Activated T-helper 1 cell treated with anti-CD3 and anti-CD28 coated beads, Interleukin-12 subunit alpha, Interleukin-12 subunit beta, Interleukin-2, Interleukin-4 antibody, amounts not matched to agents 30 ng/mL and 10 ng/mL and 1 ng/mL, durations not matched to agents 14 hours and 24 hours and 36 hours (primary cell): ENCODE measurements at regions not wholly inside any gene's neighbourhood (a gene's known extent, or its start where the extent isn't known, plus 50 kb on each side); places are given as distances from the start of the nearest gene placed in this dataset.
"Not testable (repeated sequence)": the region's sequence is repeated elsewhere in the genome, so short reads cannot be mapped to it uniquely, and the experiment has no call there.

Experiments
- DNase-seq: peaks from one replicate; pipeline ENCODE4 v3.0.0; 2021; ENCODE audit warnings: low spot score
- H3K27ac Mint-ChIP-seq: one replicate; pipeline ENCODE4 v1.8.0; 2021; ENCODE audit warnings: mild to moderate bottlenecking, mixed read lengths
- H3K27me3 Mint-ChIP-seq: one replicate; pipeline ENCODE4 v1.8.0; 2022; ENCODE audit warnings: mild to moderate bottlenecking, moderate library complexity, mixed read lengths; ENCODE audit not compliant: insufficient read depth
- H3K36me3 Mint-ChIP-seq: one replicate; pipeline ENCODE4 v1.8.0; 2021; ENCODE audit warnings: low read depth, mixed read lengths
- H3K4me1 Mint-ChIP-seq: one replicate; pipeline ENCODE4 v1.8.0; 2021; ENCODE audit warnings: low read depth, mixed read lengths
- H3K4me3 Mint-ChIP-seq: one replicate; pipeline ENCODE4 v1.8.0; 2021; ENCODE audit warnings: mild to moderate bottlenecking, moderate library complexity, mixed read lengths
- H3K9me3 Mint-ChIP-seq: one replicate; pipeline ENCODE4 v1.8.0; 2021; ENCODE audit warnings: mixed read lengths
- intact Hi-C: fragments of 100-400 bp; cut with micrococcal nuclease; formaldehyde crosslinking; loops from one replicate; pipeline ENCODE4 v1.15.1; 2024

DNA sequence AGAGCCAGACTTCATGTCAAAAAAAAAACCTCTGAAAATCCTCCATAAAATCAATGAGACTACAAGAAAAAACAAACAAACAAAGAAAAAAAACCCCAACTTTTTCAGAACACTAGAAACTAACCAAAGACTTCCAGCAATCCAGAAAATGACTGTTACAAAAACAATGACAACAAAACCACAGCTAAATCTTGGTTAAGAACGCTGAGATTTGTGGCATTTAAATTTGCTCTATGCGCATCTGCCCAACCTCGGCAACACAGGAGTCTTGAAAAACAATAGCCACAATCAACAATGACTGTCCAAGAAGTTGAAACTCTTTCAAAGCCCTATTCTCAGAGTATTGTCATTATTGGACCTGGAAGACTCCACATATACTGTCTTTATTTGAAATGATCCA lies 402.4 kb downstream of the ZFHX3 start:
- H3K4me3 Mint-ChIP-seq, result no peak overlapping the region
- H3K36me3 Mint-ChIP-seq, result peaks cover 1% of the 10 kb centered on the region
- no peaks in the 10 kb centered on the region for H3K4me1 Mint-ChIP-seq
- intact Hi-C loops, result no loop called here
- DNase-seq, result no peak
- no peaks in the 10 kb centered on the region for H3K9me3 Mint-ChIP-seq
- H3K27me3 Mint-ChIP-seq, result no peaks in the 10 kb centered on the region
- H3K27ac Mint-ChIP-seq, result no peak overlapping the region

GRCh38 chr16:72644911-72645310 lies 403.0 kb downstream of the ZFHX3 start:
- no peaks in the 10 kb centered on the region for H3K27me3 Mint-ChIP-seq
- DNase-seq, result no peak
- intact Hi-C loops, result no loop called here

DNA sequence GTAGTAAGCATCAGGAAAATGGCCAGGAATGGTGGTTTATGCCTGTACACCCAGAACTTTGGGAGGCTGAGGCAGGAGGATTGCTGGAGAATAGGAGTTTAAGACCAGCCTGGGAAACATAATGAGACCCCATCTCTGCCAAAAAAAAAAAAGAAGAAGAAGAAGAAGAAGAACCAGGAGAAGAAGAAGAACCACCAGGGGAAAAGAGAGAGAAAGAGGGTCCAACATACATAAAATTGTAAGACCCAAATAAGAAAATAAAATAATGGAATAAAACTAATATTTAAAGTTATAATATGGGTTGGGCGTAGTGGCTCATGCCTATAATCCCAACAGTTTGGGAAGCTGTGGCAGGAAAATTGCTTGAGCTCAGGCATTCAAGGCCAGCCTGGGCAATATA lies 408.4 kb downstream of the ZFHX3 start:
- H3K27ac Mint-ChIP-seq, result no peak overlapping the region
- H3K36me3 Mint-ChIP-seq, result peaks cover 3% of the 10 kb centered on the region
- no peak overlapping the region for H3K4me3 Mint-ChIP-seq
- peaks cover 11% of the 10 kb centered on the region for H3K9me3 Mint-ChIP-seq
- intact Hi-C loops, result no loop called here
- no peaks in the 10 kb centered on the region for H3K4me1 Mint-ChIP-seq
- no peak for DNase-seq
- H3K27me3 Mint-ChIP-seq, result peaks cover 2% of the 10 kb centered on the region

More at GRCh38 chr16:72644911-72645310, 403.0 kb downstream of the ZFHX3 start:
- H3K27ac Mint-ChIP-seq, result no peak overlapping the region
- H3K9me3 Mint-ChIP-seq, result no peaks in the 10 kb centered on the region
- H3K4me1 Mint-ChIP-seq, result no peaks in the 10 kb centered on the region
- peaks cover 1% of the 10 kb centered on the region for H3K36me3 Mint-ChIP-seq
- no peak overlapping the region for H3K4me3 Mint-ChIP-seq

DNA sequence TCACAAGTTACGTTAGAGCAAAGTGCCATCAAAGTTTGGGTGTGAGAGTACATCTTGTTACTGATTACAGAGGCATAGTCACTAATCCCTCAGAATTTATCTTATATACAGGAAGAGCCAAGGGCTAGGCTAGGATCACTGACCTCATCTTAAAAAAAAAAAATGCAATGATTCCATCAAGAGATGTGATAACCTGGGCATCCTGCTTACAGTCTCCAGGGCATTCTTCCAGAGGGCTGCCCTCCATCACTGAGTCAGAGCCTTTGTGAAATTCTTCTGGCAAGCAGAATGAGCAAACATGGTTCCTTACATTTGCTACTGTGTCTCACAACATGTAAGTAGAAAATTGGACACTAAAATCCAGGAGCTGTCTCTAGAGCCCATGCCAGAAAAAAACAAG lies 410.6 kb downstream of the ZFHX3 start:
- Mint-ChIP-seq H3K27me3 (peaks cover 2% of the 10 kb centered on the region), H3K4me3 (no peak overlapping the region), H3K4me1 (no peaks in the 10 kb centered on the region), H3K27ac (no peak overlapping the region), H3K36me3 (peaks cover 2% of the 10 kb centered on the region), H3K9me3 (peaks cover 11% of the 10 kb centered on the region)
- no peak for DNase-seq
- intact Hi-C loops, result no loop called here

DNA sequence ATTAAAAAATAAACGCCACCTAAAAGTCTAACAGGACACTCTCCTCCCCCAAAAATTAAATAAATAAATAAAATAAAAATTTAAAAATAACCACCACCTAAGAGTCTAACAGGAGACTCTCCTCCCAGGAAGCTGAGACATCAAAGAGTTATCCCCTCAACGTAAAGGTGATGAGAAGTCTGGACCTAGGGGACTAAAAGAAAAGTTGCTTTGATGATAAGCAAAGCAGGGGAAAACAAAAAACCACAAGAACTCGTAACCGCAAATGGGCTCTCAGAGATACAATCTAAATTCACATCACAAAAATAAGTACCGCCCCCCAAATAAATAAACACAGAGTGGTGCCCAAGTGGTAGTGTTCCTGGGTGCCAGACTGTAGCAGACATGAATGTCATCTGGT lies 412.2 kb downstream of the ZFHX3 start:
- Mint-ChIP-seq H3K4me1 (no peaks in the 10 kb centered on the region), H3K36me3 (peaks cover 2% of the 10 kb centered on the region)
- intact Hi-C loops, result no loop called here

DNA sequence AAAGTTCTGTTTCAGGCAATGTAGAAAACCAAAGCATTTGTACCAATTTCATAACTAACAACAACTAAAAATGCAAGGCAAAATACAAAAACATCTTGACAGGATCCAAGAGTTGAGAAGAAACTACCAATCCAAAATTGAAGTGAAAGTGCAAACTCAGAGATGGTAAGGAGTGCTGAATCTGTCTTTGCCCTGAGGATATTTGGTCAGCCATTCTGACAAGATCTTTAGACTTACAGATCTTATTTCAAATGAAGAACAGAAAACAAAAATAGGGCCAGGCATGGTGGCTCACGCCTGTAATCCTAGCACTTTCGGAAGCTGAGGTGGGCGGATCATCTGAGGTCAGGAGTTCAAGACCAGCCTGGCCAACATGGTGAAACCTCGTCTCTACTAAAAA lies 412.8 kb downstream of the ZFHX3 start:
- DNase-seq, result no peak
- H3K4me3 Mint-ChIP-seq, result no peak overlapping the region
- peaks cover 2% of the 10 kb centered on the region for H3K36me3 Mint-ChIP-seq
- intact Hi-C loops, result no loop called here
- no peak overlapping the region for H3K27ac Mint-ChIP-seq
- peaks cover 2% of the 10 kb centered on the region for H3K27me3 Mint-ChIP-seq
- H3K9me3 Mint-ChIP-seq, result peaks cover 11% of the 10 kb centered on the region
- H3K4me1 Mint-ChIP-seq, result no peaks in the 10 kb centered on the region

More for the DNA sequence above, 412.2 kb downstream of the ZFHX3 start:
- peaks cover 11% of the 10 kb centered on the region for H3K9me3 Mint-ChIP-seq
- H3K27me3 Mint-ChIP-seq, result peaks cover 2% of the 10 kb centered on the region
- no peak overlapping the region for H3K27ac Mint-ChIP-seq
- DNase-seq, result no peak
- no peak overlapping the region for H3K4me3 Mint-ChIP-seq

DNA sequence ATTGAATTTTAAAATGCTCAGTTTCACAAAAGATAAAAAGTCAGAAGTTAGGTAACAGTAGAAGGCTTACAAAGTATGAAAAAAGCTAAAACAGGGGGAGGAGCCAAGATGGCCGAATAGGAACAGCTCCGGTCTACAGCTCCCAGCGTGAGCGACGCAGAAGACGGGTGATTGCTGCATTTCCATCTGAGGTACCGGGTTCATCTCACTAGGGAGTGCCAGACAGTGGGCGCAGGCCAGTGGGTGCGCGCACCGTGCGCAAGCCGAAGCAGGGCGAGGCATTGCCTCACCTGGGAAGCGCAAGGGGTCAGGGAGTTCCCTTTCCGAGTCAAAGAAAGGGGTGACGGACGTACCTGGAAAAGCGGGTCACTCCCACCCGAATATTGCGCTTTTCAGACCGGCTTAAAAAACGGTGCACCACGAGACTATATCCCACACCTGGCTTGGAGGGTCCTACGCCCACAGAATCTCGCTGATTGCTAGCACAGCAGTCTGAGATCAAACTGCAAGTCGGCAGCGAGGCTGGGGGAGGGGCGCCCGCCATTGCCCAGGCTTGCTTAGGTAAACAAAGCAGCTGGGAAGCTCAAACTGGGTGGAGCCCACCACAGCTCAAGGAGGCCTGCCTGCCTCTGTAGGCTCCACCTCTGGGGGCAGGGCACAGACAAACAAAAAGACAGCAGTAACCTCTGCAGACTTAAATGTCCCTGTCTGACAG lies 420.6 kb downstream of the ZFHX3 start:
- DNase-seq, H3K36me3 Mint-ChIP-seq, H3K27me3 Mint-ChIP-seq, H3K27ac Mint-ChIP-seq, H3K4me3 Mint-ChIP-seq, intact Hi-C loops, H3K4me1 Mint-ChIP-seq: not testable (repeated sequence)
- H3K9me3 Mint-ChIP-seq, result peaks cover 10% of the 10 kb centered on the region

DNA sequence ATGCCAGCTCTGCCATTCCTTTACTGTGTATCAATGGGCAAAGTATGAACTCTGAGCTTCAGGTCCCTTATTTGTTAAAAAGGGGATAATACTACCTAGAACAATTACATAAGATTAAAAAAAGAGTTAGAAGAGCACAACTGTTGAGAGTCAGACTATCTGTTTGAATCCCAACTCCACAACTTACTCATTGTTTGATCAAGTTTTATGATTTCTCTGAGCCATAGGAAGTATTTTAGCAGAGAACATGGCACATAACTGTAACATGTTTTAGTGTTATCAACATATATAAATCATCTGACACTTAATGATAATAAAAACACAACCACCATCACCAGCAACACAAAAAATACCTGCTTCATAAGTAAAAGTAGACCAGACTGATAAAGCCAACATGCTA lies 421.3 kb downstream of the ZFHX3 start:
- DNase-seq, result no peak
- Mint-ChIP-seq H3K27me3 (no peaks in the 10 kb centered on the region), H3K4me3 (no peak overlapping the region), H3K4me1 (no peaks in the 10 kb centered on the region), H3K27ac (no peak overlapping the region), H3K9me3 (peaks cover 10% of the 10 kb centered on the region), H3K36me3 (no peaks in the 10 kb centered on the region)
- intact Hi-C loops, result no loop called here

DNA sequence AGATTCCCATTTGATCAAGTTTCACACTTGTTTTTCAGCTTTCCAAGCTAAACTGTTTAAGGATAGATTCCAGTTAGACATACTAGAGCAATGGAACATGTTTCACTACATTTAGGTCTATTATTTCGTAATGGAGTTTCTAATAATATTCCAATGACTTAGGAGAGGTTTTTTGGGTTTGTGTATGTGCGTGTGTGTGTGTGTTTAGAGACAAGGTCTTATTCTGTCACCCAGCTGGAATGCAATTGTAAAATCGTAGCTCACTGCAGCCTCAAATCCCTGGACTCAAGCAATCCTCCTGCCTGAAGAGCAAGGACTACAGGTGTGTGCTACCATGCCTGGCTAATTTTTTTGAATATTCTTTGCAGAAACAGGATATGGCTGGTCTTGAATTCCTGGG lies 426.3 kb downstream of the ZFHX3 start:
- no peak overlapping the region for H3K4me3 Mint-ChIP-seq
- intact Hi-C loops, result no loop called here

GRCh38 chr16:72620853-72621252 lies 427.1 kb downstream of the ZFHX3 start:
- no peak for DNase-seq
- Mint-ChIP-seq H3K4me1 (no peaks in the 10 kb centered on the region), H3K4me3 (no peak overlapping the region), H3K27ac (no peak overlapping the region), H3K9me3 (no peaks in the 10 kb centered on the region), H3K36me3 (no peaks in the 10 kb centered on the region), H3K27me3 (no peaks in the 10 kb centered on the region)
- intact Hi-C loops, result no loop called here

More for the DNA sequence above, 426.3 kb downstream of the ZFHX3 start:
- H3K36me3 Mint-ChIP-seq, result no peaks in the 10 kb centered on the region
- DNase-seq, result no peak
- H3K9me3 Mint-ChIP-seq, result peaks cover 6% of the 10 kb centered on the region
- no peaks in the 10 kb centered on the region for H3K4me1 Mint-ChIP-seq
- no peak overlapping the region for H3K27ac Mint-ChIP-seq
- no peaks in the 10 kb centered on the region for H3K27me3 Mint-ChIP-seq

- no peaks in the 10 kb centered on the region for H3K36me3 Mint-ChIP-seq
- no peak for DNase-seq
- H3K27ac Mint-ChIP-seq, result no peak overlapping the region
- H3K4me1 Mint-ChIP-seq, result no peaks in the 10 kb centered on the region
- no peaks in the 10 kb centered on the region for H3K9me3 Mint-ChIP-seq
- intact Hi-C loops, result no loop called here
- no peaks in the 10 kb centered on the region for H3K27me3 Mint-ChIP-seq
- no peak overlapping the region for H3K4me3 Mint-ChIP-seq
Observed at GRCh38 chr16:72620348-72620747, 427.6 kb downstream of the ZFHX3 start.

- Mint-ChIP-seq H3K27ac (no peak overlapping the region), H3K9me3 (no peaks in the 10 kb centered on the region), H3K4me3 (no peak overlapping the region), H3K36me3 (no peaks in the 10 kb centered on the region), H3K27me3 (no peaks in the 10 kb centered on the region), H3K4me1 (no peaks in the 10 kb centered on the region)
- DNase-seq, result no peak
- intact Hi-C loops, result no loop called here
Observed at GRCh38 chr16:72615856-72616255, 432.1 kb downstream of the ZFHX3 start.

DNA sequence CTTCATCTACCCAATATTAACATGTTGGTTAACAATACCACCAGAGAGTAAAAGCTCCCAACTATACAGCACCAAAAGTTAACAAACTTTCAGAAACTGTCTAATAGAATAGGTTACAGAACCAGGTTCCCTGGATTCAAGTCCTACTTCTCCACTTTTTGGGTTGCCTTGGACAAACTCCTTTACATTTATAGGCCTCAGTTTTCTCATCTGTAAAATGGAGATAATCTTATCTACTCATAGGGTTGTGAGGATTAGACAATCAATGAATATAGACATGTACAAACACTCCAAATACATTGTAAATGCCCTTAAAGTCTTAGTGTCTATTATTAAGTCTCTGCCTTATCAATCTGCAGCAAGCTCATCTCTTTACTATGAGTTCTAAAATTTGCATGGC lies 435.2 kb downstream of the ZFHX3 start:
- intact Hi-C loops, result no loop called here
- DNase-seq, result no peak
- no peaks in the 10 kb centered on the region for H3K4me1 Mint-ChIP-seq
- H3K9me3 Mint-ChIP-seq, result no peaks in the 10 kb centered on the region
- H3K27ac Mint-ChIP-seq, result no peak overlapping the region
- no peaks in the 10 kb centered on the region for H3K27me3 Mint-ChIP-seq
- H3K36me3 Mint-ChIP-seq, result no peaks in the 10 kb centered on the region
- H3K4me3 Mint-ChIP-seq, result no peak overlapping the region

DNA sequence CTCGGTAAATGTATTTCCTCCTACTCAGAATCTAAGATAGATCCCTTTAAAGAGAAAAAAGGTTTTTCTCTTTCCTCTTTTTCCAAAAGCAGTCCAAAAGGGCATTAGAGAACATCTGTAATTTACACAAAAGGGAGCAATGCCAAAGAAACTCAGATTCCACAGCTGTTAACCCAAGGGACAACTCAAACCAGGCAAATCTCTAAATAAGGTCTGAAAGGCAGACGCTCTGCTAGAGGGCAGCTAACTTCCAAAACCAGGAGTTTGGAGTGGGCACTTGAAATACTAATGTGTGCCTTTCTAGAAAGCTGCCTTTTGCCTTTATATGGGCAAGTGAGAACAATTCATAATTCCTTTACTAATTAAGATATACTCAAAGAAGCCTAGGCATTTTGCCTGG lies 435.7 kb downstream of the ZFHX3 start:
- H3K9me3 Mint-ChIP-seq, result no peaks in the 10 kb centered on the region
- no peak for DNase-seq
- no peaks in the 10 kb centered on the region for H3K4me1 Mint-ChIP-seq
- no peaks in the 10 kb centered on the region for H3K27me3 Mint-ChIP-seq
- H3K4me3 Mint-ChIP-seq, result no peak overlapping the region
- H3K27ac Mint-ChIP-seq, result no peak overlapping the region
- intact Hi-C loops, result no loop called here
- H3K36me3 Mint-ChIP-seq, result no peaks in the 10 kb centered on the region
